Progenitor cell of endocrine pancreas (in vitro differentiated cells): ENCODE measurements at regions not wholly inside any gene's neighbourhood (a gene's known extent, or its start where the extent isn't known, plus 50 kb on each side); places are given as distances from the start of the nearest gene placed in this dataset.

Source experiments
- DNase-seq: peaks from one replicate; pipeline ENCODE4 v3.0.0; 2021; ENCODE audit warnings: low spot score; ENCODE audit not compliant: unreplicated experiment
- H3K27ac Mint-ChIP-seq: 2 replicates; pipeline ENCODE4 v1.8.0; 2021; ENCODE audit warnings: mild to moderate bottlenecking, moderate library complexity, mixed read lengths
- H3K27me3 Mint-ChIP-seq: 2 replicates; pipeline ENCODE4 v1.8.0; 2021; ENCODE audit warnings: mixed read lengths
- H3K36me3 Mint-ChIP-seq: 2 replicates; pipeline ENCODE4 v1.8.0; 2022; ENCODE audit warnings: mixed read lengths; ENCODE audit not compliant: insufficient read depth
- H3K4me1 Mint-ChIP-seq: 2 replicates; pipeline ENCODE4 v1.8.0; 2021; ENCODE audit warnings: low read depth, mixed read lengths
- H3K4me3 Mint-ChIP-seq: 2 replicates; pipeline ENCODE4 v1.8.0; 2021; ENCODE audit warnings: low read depth, mild to moderate bottlenecking, moderate library complexity, mixed read lengths
- H3K9me3 Mint-ChIP-seq: 2 replicates; pipeline ENCODE4 v1.8.0; 2021; ENCODE audit warnings: low read depth, mixed read lengths
- TF ChIP-seq, protein P1 (sequence below): fragments of 200-600 bp; sonication (generic); IDR thresholded peaks from one replicate; pipeline ENCODE4 v1.5.0; 2021; ENCODE audit warnings: antibody characterized with exemption, mild to moderate bottlenecking; ENCODE audit not compliant: unreplicated experiment

DNA sequence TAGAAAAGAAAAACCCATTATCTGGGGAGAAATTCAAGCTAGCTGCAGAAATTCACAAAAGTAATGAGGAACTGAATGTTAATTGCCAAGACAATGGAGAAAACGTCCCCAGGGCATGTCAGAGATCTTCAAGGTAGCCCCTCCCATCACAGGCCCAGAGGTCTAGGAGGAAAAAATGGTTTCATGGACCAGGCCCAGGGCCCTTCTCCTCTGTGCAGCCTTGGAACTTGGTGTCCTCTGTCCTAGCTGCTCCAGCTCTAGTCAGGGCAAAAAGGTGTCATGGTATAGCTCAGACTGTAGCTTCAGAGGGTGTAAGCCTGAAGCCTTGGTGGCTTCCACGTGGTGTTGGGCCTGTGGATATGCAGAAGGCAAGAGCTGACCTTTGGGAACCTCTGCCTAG is 411.8 kb downstream of the ADRA2A start:
- H3K9me3 Mint-ChIP-seq: peaks cover 45% of the 10 kb centered on the region
- no peaks in the 10 kb centered on the region for H3K36me3 Mint-ChIP-seq
- no peak overlapping the region for H3K4me3 Mint-ChIP-seq
- TF ChIP-seq, protein P1, sequence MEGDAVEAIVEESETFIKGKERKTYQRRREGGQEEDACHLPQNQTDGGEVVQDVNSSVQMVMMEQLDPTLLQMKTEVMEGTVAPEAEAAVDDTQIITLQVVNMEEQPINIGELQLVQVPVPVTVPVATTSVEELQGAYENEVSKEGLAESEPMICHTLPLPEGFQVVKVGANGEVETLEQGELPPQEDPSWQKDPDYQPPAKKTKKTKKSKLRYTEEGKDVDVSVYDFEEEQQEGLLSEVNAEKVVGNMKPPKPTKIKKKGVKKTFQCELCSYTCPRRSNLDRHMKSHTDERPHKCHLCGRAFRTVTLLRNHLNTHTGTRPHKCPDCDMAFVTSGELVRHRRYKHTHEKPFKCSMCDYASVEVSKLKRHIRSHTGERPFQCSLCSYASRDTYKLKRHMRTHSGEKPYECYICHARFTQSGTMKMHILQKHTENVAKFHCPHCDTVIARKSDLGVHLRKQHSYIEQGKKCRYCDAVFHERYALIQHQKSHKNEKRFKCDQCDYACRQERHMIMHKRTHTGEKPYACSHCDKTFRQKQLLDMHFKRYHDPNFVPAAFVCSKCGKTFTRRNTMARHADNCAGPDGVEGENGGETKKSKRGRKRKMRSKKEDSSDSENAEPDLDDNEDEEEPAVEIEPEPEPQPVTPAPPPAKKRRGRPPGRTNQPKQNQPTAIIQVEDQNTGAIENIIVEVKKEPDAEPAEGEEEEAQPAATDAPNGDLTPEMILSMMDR: no peak
- no peak overlapping the region for H3K27ac Mint-ChIP-seq
- H3K4me1 Mint-ChIP-seq: no peaks in the 10 kb centered on the region
- no peak for DNase-seq
- no peaks in the 10 kb centered on the region for H3K27me3 Mint-ChIP-seq

DNA sequence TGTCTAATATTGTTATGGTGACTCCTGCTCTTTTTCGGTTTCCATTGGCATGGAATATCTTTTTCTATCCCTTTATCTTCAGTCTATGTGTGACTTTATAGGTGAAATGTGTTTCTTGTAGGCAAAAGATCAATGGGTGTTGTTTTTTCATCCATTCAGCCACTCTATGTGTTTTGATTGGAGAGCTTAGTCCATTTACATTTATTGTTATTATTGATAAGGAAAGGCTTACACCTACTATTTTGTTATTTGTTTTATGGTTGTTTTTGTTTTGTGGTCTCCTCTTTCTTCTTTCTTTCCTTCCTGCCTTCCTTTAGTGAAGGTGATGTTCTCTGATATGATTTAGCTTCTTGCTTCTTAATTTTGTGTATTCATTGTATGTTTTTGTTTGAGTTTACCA is 414.3 kb downstream of the ADRA2A start:
- no peak for DNase-seq
- Mint-ChIP-seq H3K36me3 (no peaks in the 10 kb centered on the region), H3K27ac (no peak overlapping the region), H3K4me1 (no peaks in the 10 kb centered on the region), H3K9me3 (peaks cover 45% of the 10 kb centered on the region), H3K27me3 (no peaks in the 10 kb centered on the region), H3K4me3 (no peak overlapping the region)
- TF ChIP-seq, protein P1: no peak

DNA sequence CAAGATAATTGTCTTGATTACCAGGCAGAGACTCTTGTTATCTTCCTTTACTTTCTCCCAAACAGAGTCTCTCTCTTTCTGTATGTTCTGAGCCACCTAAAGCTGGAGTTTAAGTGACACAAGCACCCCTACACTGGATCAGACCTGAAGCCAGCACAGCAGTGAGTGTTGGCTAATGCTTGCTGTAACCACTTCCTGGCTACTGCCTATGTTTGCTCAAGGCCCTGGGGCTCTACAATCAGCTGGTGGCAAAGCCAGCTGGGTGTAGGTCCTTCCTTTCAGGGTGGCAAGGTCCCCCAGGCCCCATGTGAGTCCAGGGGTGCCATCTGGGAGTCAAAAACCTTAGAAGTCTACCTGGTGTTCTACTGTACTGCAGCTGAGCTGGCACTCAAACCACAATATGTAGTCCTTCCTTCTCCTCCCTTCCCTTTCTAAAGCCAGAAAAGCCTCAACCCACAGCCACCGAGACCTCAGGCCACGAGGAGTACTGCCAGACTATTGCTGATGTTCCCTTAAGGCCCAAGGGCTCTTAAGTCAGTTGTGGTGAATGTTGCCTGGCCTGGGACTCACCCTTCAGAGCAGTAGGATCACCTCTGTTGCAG is 416.3 kb downstream of the ADRA2A start:
- Mint-ChIP-seq H3K36me3 (no peaks in the 10 kb centered on the region), H3K9me3 (peaks cover 36% of the 10 kb centered on the region), H3K4me3 (no peak overlapping the region), H3K27ac (no peak overlapping the region), H3K4me1 (no peaks in the 10 kb centered on the region), H3K27me3 (no peaks in the 10 kb centered on the region)
- TF ChIP-seq, protein P1: no peak
- DNase-seq: no peak

DNA sequence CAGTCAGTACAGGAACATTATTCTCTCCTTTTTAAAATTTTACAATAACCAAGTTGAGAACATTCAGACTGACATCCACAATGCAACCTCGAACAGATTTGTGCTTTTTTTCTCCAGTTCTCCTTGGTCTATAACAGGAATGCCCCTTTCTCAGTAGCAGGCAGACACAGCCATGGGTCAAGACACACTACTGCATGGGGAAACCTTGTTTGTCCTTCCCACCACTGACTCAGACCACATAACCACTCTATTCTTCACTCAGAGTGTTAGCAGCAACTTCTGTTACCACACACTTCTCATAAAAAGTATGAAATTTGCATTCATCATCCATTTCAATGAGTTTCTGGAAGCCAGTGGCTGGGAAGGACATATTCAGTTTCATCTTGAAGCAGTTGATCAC is 421.7 kb downstream of the ADRA2A start:
- H3K4me1 Mint-ChIP-seq: no peaks in the 10 kb centered on the region
- H3K4me3 Mint-ChIP-seq: no peak overlapping the region
- H3K27ac Mint-ChIP-seq: no peak overlapping the region
- H3K9me3 Mint-ChIP-seq: peaks cover 5% of the 10 kb centered on the region
- H3K36me3 Mint-ChIP-seq: no peaks in the 10 kb centered on the region
- DNase-seq: no peak
- TF ChIP-seq, protein P1: no peak
- H3K27me3 Mint-ChIP-seq: no peaks in the 10 kb centered on the region

DNA sequence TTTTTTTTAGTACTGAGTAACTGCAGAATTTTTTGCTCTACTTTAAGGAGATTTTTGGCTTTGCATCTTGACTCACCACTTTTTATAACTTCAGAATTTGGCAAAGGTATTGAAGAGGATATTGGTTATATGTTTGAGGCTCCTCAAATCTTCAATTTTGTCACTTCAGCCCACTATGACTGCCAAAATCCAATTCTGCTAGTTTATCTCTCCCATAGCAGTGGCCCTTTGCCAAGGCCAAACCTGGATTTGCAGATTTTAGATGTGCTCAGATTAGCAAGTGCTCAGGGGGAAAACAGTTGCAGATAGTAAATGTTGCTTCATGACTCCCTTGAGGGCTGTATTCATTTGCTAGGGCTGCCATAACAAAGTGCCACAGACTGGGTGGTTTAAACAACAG is 427.5 kb downstream of the ADRA2A start:
- H3K4me3 Mint-ChIP-seq: no peak overlapping the region
- H3K27me3 Mint-ChIP-seq: peaks cover 7% of the 10 kb centered on the region
- H3K9me3 Mint-ChIP-seq: peaks cover 6% of the 10 kb centered on the region
- TF ChIP-seq, protein P1: no peak
- H3K36me3 Mint-ChIP-seq: no peaks in the 10 kb centered on the region
- H3K27ac Mint-ChIP-seq: no peak overlapping the region
- H3K4me1 Mint-ChIP-seq: no peaks in the 10 kb centered on the region
- no peak for DNase-seq
